ENCODE measurements at regions not wholly inside any gene's neighbourhood (a gene's known extent, or its start where the extent isn't known, plus 50 kb on each side); places are given as distances from the start of the nearest gene placed in this dataset.
"Not testable (repeated sequence)": the region's sequence is repeated elsewhere in the genome, so short reads cannot be mapped to it uniquely, and the experiment has no call there.

DNA sequence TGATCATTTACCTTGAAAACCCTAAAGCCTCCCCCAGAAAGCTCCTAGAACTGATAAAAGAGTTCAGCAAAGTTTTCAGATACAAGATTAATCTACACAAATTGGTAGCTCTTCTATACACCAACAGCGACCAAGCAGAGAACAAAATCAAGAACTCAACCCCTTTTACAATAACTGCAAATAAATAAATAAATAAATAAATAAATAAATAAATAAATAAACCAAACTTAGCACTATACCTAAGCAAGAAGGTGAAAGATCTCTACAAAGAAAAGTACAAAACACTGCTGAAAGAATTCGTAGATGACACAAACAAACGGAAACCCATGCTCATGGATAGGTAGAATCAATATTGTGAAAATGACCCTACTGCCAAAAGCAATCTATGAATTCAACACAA lies 182.0 kb upstream of the RND3 start:
- DNase-seq (ENCODE audit: low read depth in 3 of 3), result no peak

DNA sequence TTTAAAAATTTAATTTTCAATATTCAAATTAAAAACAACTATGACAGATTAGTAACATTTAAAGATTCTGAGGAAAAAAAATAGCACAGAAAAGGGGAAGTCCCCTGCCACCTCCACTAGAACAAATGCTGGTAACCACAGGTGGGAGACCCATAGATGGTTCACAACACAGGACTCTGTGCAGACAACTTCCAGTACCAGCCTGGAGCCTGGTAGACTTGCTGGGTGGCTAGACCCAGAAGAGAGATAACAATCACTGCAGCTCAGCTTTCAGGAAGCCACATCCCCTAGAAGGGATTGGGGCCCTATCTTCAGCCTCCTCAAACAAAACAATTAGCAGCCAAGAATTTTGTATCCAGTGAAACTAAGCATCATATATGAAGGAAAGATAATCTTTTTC lies 179.6 kb upstream of the RND3 start:
- DNase-seq (ENCODE audit: low read depth in 3 of 3), result not testable (repeated sequence)

DNA sequence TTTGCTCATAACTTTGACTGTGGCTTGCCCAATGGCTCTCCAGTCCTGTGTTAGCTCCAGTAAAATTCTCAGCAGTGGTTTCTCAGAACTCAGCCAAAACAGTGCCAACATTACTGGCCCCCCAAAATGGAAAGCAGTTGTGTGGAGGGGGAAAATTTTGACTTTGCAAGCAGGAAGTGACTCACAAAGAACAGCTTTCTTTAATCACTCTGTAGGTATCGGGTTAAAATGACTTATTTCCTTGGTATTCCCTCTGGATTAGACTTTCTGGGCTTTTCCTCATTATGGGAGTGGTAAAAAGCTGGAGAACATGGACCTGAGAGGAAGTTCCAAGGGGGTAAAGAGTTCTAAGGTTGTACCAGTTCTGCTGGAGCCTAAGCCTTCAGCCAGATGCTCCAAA lies 175.7 kb upstream of the RND3 start:
- DNase-seq (ENCODE audit: low read depth in 3 of 3), result no peak

DNA sequence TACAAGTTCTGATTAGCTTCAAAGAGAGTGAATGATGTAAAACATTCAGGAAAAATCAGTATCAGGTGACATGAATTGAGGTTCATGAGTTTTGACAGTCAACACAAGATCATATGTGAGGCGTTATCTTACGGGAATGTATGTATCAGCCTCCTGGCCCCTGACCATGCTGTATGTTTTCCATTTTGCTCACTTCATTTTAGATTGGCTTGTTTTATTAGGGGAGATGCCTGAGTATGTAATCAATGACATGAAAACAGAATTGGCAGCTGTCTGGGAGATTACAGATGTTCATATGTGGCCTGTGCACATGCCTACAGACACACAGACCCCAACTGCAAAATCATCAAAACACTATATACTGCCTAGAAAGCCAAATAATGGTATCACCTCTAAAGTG lies 168.5 kb upstream of the RND3 start:
- no peak for DNase-seq (ENCODE audit: low read depth in 3 of 3)

DNA sequence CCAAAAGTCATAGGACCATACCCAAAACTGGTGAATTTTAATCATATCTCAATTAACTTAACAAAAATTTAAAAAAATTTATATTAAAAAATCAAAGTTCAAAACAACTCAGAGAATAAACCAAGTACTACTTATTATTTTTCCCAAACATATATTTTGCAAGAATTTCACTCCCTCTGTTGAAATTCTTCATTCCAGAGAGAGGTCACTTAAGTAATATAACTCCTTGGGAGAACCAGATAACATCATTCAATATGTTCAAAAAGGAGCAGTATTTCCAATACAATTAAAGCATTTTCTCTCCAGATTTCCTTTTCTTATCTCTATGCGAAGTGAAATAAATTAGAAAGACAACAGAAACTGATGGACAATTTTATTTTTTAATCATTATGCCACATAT lies 165.9 kb upstream of the RND3 start:
- no peak for DNase-seq (ENCODE audit: low read depth in 3 of 3)

DNA sequence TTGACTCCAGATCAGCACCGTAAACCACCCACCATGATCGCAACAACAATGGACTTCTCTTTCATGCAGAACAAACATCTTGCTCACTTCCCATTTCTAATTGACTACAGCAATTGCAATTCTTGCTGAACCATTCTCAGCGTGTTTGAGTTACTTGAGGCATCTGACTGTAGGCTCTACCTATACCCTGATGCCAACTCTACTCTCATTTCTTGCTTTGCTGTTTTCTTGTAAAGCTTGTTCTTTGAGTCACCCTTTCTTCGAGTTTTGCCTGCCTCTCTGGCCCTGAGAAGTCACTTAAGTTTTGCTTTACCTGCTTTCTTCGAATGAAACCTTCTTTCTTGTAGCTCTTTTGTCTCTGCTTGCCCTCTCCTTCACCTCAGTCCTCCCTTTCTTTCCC lies 160.5 kb upstream of the RND3 start:
- no peak for DNase-seq (ENCODE audit: low read depth in 3 of 3)

DNA sequence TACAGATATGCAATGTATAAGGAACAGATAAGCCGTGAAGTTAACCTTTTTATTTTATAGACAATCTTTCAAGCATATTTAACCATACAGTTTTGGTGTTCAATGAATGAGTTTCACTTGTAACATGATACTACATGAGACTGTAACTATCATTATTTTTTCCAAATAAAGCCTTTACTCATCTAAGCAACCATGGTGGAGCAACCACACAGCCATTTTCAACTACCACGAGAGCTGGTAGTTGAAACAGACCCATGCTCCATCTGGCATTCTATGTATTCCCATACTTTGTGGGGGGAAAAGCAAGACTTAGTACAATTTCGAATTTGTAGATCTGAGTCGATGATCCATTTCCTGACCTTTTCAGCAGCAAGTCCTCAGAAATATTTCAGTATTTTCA lies 159.3 kb upstream of the RND3 start:
- no peak for DNase-seq (ENCODE audit: low read depth in 3 of 3)

DNA sequence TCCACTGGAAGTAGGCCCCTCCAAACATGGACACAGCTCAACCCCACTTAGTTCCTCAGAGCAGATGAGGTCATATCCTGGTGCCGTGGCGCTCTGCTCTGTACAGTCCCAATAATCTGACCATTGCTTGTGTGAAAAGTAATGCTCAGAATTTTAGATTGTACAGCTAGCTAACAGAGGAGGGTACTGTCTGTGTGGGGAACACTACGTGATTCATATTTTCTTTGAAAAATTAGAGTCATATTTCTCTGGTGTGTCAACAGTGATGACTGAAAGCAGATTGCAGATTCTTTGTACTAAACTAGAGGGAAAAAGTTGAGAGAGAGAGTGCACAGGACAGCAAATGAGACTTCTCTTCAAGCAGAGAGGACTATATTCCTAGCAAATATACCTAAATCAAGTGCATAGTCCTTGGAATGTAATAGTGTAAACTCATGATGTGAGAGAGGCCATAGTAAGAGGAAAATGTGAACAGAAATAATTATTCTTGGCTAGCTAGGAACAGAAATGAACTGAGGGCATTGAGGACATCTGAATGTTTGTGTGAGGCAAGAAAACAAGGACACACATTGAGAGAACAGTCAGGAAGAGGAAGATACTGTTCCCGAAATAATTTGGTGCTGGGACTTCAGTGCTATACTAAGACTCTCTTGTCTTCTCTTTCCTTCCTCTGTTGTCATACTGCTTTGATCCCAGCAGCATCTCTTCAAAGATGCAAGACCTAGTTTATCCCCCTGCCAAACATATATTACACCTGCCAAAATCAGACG lies 157.0 kb upstream of the RND3 start:
- no peak for DNase-seq (ENCODE audit: low read depth in 3 of 3)

DNA sequence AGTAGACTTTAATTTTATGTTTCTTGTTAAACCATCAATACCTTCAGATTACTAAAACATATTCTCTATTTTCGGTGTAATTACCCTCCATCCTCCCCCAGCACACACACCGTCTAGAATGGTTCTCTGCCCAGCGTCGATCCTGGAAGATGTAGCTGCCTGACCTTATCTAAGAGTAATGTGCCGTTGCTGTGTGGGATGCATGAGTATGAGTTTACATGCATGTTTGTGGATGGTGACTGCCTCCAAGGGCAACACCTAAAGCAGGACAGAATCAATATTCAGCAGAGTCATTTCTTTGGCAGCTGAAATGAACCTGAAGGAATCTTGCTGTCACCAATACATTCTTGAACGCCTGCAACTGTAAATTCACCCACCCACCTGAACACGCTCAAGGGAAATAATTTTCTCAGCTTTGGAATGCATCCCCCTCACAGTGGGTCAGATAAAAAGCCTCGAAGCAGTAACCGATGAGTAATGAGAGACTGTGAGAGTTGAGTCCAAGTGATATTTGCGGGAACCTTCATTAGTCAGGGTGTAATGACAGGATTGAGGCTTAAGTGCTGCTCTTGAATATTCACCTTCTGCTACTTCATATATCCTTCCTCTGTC lies 155.8 kb upstream of the RND3 start:
- no peak for DNase-seq (ENCODE audit: low read depth in 3 of 3)

DNA sequence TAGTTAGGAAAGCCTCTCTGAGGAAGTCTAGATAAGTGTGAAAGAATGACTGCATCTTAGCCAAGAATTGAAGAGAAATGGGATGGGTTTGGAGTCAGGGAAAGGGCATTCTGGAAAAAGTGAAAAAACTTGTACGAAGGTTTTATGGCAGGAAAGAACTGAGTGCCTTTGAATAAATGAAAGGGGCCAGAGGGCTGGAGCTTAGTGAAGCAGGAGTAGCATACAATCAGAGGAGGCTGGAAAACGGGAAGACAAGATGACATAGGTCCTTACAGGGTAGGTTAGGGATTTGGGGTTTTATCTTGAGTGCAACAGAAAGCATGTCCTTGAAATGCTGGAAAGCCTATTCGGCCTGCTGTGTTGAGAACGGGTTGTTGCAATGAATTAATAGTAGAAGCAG lies 152.6 kb upstream of the RND3 start:
- no peak for DNase-seq (ENCODE audit: low read depth in 3 of 3)

DNA sequence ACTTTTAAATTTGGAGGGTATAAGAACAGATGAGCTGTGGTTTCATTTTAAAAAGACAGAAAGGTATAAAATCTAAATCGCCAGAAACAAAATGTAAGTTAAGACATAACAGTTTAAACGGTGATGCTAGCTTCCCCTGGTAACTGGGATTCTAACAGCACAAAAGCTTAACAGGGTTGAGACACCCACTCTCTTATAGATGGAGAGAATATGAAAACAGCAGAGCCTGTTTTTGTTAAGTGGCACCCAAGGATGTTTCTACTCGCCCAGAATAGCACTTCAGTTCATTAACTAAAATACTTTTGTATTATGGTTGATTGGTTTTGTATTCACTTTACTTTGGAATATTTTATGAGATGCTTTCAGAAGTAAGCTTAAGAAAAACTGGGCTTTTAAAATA lies 151.9 kb upstream of the RND3 start:
- DNase-seq (ENCODE audit: low read depth in 3 of 3), result no peak

DNA sequence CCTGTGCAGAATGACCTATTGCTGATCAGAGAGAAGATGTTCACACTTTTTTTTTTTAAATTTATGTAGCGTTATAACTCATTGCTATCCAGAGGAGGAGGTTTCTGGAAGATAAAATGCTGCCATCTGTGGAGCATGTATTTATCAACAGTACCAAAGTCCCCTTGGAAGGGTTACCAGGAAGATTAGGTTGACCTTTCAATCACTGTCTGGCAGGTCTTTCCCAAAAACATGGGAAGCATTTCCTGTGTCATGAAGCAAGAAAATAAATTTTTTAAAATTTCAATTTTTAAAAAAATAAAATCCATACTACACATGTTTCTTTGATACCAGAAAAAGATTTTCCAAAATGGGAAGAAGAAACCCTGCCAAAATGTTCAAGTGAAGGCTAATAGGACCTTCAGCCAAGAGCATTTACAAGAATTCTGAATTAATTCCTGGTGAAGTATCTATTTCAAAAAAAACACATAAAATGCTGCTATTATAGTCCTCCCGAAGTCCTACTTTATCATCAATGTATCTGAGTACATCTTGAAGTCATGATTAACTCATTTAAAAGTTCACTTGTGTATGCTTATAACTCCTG lies 143.9 kb upstream of the RND3 start:
- DNase-seq (ENCODE audit: low read depth in 3 of 3), result no peak

DNA sequence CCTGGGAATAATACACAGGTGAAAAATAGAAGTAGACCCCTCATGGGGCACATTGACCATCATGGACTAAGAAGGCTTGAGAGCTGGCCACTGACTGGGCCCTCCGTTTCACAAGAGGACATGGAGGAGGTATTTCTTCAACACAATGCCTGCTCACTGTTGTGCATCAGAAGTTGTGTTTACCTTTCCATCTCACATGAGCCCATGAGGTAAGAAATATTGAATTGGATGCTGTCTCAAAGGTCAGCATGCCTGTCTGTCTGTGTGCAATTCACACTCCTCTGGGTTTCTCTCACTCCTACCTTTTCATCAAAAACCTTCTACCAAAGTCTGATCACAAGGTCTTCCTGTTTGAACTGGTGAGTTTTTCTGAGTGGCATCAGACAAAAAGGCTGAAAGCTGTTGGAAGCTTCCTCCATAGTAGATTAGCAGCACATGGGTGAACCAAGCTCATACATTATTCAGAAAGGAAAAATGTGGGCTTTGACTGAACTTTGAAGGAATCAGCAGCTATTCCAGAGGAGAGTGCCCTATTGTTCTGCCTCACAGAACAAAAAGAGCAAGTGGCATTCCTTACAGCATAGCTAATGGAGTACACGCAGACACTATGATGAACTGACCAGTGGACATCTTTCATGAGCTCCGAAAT lies 143.2 kb upstream of the RND3 start:
- no peak for DNase-seq (ENCODE audit: low read depth in 3 of 3)

DNA sequence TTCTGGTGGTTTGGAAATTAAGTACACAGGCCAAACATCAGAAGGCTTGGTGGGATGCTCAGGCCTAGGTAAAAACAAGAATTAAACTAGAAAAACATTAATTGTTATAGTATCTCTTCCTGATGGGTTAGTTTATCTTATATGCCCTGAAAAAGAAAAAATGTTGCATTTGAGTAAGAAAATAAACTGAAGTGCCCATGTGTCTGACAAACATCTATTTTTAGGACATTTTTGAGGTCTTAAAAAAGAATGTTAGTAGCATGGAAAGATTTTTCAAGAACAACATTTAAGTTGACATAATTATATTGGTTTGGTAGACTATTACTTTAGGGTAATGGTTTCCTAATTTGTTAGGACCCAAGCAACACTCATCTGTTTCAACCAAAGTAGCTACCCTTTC lies 140.1 kb upstream of the RND3 start:
- no peak for DNase-seq (ENCODE audit: low read depth in 3 of 3)

DNA sequence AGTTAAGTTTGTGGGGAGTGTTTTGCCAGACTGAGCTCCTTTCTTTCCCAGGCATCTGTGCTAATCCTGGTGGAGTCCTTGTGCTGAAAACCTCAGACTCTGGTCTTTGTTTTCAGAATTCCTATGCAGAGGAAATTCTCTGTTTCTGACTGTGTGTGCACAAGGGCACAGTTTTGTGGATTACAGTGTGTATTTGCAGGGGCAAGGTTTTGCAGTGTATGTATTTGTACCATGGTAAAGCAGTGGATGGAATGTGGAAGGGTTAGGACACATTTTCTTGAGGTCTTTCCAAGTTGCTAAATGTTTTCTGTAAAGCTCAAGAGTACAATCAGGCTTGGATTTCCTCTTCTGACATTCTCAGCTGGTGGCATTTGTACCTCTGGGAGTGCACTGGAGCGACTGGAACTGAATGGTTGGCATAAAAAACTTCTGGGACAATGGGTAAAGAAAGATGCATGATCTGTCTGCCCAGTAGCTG lies 139.5 kb upstream of the RND3 start:
- DNase-seq (ENCODE audit: low read depth in 3 of 3), result no peak

DNA sequence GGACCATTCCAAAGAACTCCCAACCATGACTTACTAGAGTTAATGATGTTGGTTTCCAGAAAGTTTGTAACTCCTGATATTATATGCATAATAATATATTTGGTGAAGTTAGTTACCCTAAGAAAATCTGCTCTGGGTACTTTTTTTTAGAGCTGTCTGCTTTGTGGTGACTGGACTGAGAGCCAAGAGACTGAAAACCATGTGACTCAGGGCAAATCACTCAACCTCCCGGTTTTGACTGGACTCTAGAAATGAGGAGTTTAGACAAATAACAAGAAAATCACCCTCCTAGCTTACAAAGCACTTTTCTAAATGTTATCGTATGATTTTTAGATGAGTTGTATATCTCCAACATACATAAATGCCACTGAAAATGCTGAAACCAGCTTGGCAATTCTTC lies 138.3 kb upstream of the RND3 start:
- DNase-seq (ENCODE audit: low read depth in 3 of 3), result no peak

DNA sequence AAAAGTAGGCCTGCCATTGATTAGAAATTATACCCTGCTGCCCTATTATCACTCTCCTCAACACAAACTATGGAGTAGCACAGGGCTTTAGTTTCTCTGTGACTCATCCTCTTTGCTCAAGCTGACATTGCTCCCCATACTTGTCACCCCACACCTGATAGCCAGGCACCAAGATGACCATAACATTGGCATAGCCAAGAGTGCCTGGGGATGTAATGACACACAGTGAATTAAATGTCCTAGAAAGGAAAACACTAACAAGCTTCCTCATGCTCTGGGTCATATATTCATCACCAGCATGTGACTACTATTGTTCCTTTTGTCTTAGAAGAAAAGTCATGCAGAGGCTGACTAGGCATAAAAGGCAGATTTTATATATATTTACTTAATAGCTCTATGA lies 137.8 kb upstream of the RND3 start:
- no peak for DNase-seq (ENCODE audit: low read depth in 3 of 3)

DNA sequence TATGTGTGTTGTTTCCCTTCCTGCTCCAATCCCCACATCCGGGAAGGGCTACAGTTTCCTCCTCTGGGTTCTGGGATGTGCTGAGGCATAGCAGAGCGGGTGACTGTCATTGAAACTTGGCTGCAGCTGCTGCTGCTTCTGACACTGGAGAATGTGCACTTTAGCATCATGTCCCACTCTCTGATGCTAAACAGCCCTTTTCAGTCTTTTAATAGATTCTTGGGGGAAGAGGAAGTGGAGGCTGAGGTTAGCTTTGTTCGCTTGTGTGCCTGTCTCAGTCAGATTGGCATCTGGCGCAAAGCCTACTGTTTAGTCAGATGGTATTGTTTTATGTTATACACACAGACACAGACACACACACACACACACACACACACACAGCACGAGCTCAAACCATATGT lies 136.5 kb upstream of the RND3 start:
- no peak for DNase-seq (ENCODE audit: low read depth in 3 of 3)

DNA sequence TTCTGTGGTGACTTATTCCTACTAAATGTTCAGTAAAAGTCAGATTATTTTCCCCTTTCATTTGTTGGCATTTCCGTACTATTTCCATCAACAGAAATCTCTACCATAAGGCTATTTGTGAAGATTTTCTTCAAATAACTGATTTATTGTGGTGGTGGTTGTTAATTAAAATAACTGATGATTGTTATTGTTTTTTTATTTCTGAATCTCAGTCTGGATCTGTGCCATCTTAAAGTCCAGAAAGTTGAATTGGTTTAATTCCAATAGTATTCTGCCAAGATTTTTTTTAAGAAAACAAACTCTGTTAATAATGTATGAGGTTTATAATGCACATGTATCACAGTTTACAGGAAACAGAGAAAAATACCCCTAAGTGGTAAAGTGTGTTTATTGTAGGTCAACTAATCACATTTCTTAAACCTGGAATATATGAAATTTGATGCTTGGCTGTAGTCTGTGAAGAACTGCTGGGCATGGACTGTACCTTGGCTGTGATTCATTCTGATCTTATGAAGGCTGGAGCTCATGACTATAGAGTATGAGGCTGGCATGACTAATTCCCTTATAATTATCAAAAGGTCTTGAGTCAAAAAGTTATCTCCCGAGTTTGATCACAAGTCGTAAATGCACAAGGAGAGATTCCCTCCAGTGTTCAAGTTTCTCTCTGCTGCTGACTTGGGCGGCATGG lies 134.2 kb upstream of the RND3 start:
- DNase-seq (ENCODE audit: low read depth in 3 of 3), result no peak

DNA sequence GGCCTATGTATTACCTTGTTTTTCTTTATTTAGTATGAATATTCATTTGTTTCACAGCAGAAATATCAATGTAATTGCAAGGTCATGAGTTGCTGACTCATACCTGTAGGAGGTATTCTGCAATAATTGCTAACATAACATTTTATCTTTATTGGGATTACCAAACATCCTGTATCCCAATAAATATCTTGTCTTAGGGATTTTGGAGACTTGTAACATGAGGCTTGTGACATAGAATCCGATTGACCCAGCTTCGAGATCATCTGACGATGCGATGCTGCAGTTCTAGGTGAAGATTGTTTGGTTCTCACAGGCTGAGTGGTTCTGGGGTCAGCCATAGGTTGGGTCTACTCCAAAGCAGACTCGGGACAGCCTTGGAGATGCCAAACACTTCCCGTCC lies 133.4 kb upstream of the RND3 start:
- no peak for DNase-seq (ENCODE audit: low read depth in 3 of 3)

DNA sequence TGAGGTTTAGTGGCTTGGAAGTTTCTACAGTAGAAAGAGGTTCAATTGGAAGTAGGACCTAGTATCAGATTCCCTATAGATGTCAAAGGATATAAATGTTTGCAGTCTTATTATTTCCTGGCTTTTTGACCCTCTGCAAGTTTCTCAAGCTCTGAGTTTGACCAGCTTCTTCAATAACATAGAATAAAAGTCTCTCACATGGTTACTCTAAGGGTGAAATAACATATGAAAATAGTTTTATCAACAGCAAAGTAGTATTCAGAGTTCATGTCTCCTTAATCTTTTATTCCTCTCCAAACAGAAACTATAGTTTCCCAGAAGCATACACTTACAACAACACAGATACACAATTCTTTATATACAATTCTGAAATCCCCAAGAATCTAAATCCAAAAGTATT lies 132.9 kb upstream of the RND3 start:
- DNase-seq (ENCODE audit: low read depth in 3 of 3), result no peak

DNA sequence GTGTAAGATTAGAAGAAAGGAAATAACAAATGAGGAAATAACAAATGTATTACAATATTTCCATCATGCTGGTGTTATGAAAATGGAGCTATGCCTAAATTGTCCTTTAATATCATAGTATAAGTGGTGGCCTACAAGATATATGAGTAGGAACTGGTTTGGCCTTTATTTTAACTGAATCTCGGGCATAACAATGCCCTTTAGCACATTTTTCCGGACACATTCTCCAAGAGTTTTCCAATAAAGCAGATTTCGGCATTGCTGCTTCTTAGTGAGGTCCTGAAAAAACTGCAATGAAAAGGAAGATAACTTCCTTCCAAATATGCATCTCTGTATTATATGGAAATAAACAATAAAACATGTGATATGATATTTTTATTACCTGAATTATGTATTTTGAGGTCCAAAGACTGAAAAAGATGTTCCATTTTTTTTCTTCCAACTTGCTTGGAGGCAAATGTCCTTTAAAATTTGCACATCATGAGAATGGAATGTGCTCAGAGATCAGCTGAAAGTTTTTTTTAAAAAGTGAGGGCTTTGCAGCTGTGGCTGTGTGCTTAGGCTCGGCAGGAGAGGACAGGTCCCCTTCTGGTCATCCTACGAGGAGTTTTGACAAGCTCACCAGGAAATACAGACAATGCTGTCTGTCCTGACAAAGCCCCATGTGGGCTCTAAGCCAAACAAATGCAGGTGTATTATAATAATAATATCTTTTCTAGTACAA lies 132.3 kb upstream of the RND3 start:
- DNase-seq (ENCODE audit: low read depth in 3 of 3), result no peak

Data from stimulated activated CD4-positive, alpha-beta T cell treated with anti-CD3 and anti-CD28 coated beads, TNF-alpha, amount 100 ng/mL, for 24 hours (primary cell).